Activated CD4-positive, alpha-beta T cell treated with anti-CD3 and anti-CD28 coated beads, Interleukin-2, amount 50 U/mL, for 24 hours (primary cell): ENCODE measurements at regions not wholly inside any gene's neighbourhood (a gene's known extent, or its start where the extent isn't known, plus 50 kb on each side); places are given as distances from the start of the nearest gene placed in this dataset.
"Not testable (repeated sequence)": the region's sequence is repeated elsewhere in the genome, so short reads cannot be mapped to it uniquely, and the experiment has no call there.

Experiments
- DNase-seq, 2 donors: peaks; one replicate each; pipeline ENCODE4 v3.0.0-alpha.2; 2020; ENCODE audit warnings: low read depth in 1 of 2, low spot score in 1 of 2

DNA sequence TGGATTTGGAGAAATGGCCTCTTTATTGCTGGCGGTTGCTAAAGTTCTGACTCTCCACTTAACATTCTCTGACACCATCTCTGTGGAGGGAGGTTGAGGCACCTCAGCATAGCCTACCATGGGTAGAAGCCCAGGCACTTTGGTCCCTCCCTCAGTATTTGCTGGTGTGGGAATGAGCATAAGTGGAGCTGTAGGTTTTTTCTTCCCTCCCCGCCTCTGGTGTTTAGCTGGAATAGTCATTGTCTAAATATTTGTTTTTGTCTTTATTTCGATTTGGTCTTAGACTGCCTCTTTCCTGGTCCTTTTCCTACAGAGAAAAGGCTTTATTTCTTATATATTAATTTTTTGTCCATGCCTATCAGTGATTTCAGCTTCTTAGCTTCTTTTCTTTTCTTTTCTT lies 203.4 kb upstream of the AGR3 start:
- DNase-seq = no peak

DNA sequence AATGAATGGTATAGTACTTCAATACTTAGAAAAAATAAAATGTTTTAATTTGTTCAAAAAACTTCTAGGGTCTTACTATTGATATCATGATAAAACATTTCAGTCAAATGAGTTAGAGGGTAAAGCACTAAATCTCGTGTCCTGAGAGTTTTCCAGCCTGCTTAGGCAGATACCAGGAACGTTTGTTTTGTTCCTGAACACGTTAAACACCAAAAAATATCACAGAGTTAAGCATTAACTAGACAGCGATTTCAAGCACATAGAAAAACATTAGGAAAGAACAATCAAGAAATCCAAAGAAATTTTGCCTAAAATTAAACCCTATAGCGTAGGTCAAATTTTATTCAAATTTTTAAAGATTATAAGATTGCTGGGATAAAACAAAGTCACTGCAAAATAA lies 204.6 kb upstream of the AGR3 start:
- no peak for DNase-seq

DNA sequence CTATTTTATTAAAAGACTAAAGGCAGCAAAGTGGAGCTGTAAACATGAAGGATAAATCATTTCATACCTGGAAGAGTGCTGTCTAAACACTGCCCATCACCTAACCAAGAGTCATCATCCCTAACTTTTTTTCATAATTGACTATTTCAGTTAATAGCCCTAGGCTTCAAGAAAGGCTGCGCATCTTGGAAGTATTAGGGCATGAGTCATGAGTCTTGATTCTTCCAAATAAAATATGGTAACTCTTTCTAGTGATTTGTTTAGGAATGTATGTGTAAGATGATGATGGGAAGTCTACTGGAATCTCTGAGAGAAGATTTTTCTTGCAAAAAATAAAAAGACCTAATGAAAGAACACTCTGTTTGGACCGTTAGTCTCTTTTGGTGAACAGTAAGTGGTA lies 207.7 kb upstream of the AHR start:
- DNase-seq = no peak

DNA sequence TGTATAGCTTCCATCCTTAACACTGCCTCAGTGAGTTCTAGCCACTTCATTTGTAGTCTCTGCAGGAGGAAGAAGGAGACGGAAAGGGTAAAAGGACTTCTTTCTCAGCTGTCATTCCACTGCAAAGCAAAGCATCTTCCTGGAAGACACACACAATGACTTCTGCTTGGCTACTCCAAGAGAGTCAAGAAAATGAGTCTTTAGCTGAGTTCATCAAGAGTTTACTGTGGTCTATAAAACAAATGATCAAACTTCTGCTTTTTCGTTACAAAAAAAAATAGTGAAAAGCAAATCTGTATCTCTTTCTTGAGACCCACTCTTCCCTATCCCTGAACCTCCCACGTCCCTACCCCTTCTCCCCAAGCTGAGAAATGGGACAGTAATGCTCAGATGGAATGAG lies 205.0 kb upstream of the AHR start:
- no peak for DNase-seq

DNA sequence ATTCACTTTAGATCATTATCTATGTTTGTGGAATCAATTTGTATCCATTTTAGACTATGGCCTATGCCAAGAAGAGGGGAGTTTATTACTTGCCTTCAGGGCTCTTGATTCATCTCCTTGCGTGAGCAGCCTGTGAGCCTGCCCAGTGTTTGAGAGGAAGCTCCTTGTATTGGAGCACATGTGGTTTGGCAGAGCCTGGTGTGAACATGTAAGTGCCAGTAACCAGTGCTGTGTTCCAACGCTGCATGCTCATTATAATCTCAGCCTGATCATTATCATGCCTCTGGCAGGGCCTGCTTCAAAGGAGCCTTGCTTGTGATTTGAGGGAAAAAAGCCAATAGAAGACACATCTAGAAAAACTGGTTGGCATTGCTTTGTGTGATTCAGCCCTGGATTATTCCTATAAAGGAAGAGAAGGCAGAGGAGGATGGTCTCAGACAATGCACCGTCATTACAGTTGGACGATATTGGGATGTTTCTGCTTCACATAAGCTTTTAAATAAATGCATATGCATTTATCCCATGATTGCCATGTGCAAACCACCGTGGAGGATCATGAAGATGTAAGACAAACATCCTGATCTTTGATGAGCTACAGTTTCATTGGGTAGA lies 203.4 kb upstream of the AHR start:
- no peak for DNase-seq

DNA sequence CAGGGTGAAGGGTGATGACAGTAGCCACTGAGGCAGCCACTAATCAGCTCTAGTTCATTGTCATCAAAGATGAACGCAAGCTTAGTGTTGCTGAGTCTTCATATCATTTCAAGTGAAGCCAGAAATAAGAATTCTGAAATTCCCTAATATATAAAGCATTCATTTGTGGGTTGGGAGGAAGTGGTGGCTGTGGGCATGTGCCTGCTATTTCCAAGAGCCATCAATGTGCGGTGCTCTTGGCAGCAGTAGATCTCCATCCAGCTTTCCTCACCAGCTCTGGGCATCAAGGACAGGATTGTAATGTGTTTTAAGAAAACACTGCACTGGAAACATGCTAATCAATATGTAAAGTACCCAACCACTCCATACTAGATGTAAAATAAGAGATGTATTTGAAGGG lies 202.5 kb upstream of the AHR start:
- DNase-seq = no peak

DNA sequence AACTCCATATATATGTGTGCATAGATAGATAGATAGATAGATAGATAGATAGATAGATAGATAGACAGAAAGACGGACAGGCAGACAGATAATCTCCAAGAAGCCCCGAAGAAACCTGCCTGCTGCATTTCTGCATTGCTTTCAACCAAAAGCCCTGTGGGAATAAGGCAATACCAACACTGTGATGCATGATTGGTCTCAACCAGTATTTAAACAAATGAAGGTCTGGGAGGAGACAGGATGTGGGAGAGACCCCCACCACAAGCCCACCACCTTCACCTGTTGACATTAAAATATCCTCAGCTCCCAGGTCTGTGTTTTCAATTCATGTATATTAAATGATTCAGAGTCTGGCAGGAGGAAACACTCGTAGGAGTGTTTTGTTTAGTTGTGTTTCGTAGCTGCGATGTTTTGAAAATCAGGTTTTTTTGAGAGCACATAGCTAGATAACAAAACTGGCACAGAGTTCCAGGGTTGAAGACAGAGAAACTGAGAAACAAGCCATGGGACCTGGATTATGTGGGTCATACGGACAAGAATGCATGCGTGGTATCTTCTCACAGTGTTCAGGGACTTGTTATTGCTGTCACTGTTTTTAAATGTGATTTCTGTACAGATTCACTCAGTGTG lies 200.7 kb upstream of the AHR start:
- no peak for DNase-seq

DNA sequence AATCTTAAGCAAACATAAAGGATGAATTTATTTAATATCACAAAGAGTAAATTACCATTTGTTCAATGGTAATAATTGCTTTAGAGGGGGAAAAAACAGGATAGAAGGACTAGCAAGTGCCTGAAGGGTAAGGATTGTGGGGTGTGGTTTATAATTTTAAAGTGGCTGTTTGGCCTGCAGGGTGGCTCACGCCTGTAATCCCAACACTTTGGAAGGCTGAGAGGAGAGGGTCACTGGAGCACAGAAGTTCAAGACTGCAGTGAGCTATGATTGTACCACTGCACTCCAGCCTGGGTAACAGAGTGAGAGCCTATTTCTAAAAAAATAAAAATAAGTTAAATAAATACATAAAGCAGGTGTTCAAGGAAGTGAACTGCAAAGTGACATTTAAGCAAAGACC lies 199.9 kb upstream of the AHR start:
- DNase-seq = no peak

DNA sequence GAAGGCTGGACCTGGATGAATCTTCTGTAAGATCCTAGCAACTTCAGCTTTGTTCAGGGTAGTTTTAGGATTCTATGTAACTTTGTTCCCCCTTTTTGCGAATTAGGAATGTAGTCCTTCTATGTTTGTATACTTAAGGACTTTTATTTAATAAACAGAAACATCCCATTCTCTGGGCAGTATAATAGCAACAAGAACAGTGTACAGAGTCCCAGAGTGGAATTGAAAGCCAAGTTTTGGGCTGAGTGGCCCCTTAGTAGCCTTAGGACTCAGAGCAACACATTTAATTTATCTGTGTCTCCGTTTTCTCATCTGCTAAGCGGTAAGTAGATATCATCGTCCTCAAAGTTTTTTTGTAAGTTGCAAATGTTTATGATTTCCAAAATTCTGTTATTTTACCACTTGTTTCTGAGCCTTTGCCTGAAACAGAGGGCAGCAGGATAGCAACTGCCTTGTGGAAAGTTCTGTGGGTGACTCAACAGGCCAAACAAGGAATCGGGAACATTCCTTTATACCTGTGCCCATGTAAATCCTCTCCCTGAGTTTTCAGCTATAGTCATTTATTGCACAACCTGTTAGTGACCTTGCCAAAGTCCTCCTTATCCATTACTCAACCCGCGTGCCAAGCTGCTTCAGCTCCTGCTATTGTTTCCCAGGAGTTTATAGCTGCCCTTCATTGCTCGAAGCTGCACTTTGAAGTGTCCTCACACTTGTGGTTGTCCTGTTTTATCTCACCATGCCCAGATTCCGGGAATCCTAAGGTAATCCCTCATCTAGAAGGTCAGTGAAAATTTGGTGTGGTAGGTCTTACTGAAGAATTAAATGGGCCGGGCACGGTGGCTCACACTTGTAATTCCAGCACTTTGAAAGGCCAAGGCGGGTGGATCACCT lies 199.1 kb upstream of the AHR start:
- DNase-seq = no peak

DNA sequence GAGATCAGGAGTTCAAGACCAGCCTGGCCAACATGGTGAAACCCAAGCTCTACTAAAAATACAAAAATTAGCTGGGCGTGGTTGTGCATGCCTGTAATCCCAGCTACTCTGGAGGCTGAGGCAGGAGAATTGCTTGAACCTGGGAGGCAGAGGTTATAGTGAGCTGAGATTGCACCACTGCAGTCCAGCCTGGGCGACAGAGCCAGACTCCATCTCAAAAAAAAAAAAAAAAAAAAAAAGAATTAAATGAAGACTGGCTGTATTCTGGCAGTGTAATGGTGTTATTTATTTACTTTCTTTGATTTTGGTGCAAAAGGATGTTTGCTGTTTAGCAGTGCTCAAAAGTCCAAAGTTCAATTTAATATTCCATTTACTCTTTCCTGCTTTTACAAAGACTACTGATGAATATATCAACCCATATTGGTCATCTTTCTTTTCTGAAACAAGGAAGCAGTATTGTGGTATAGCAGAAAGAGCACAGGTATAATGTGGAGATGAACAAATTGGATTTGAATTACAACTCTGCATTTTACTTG lies 198.4 kb upstream of the AHR start:
- DNase-seq = not testable (repeated sequence)

DNA sequence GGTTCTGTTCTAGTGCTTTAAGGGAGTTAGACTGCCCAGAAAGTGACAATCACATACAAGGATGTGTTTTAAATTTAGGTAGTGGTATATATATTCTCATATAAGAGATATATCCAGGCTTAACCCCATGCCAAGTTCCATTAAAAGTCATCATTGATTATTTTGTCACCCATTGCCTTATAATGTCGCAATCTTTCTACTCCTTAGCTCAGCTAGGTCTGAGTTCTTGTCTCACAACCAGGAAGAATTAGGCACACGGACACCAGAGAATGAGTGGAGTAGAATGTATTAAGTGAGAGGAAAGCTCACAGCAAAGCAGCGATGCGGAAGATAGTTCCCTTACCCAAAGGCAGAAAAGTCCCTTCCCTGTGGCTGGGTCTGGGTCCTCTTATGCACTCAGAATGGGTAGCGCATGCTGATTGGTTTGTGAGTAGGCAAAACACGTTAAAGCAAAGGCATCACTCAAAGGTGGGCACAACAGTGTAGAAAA lies 197.2 kb upstream of the AHR start:
- DNase-seq = no peak

DNA sequence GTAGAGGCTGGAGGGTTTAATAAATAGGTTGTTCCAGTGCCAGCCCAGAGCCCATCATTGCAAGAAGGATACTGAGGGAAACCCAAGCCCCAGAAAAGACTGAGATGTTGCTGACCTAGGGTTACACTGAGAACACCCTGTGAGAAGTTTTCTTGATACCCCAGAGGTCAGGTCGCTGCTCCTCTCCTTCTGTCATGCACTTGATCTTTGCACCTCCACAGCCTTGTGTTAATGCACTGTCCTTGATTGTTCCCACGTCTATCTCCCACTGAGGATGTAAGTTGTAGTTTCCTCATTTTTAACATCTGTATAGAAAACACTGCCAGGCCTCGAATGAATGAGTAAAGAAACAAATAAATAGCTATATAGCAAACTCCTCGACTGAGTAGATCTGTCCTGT lies 195.3 kb upstream of the AHR start:
- no peak for DNase-seq

DNA sequence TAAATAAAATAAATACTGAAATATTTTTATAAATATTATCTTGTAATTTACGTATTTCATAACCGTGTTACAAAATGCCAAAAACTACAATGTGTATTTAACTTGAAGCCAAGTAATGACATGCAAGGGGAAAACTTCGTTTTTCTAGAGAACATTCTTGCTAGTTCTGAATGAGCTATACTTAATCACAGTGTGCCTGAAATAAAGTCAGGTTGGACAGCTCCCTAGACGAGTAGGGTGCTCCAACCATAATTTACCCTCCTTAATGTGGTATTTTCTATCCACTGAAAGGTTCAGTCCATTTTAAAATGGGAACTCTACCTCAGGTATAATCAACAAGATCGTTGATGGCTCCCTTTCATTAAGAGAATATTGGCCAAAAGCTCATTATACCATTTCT lies 194.5 kb upstream of the AHR start:
- DNase-seq = no peak

DNA sequence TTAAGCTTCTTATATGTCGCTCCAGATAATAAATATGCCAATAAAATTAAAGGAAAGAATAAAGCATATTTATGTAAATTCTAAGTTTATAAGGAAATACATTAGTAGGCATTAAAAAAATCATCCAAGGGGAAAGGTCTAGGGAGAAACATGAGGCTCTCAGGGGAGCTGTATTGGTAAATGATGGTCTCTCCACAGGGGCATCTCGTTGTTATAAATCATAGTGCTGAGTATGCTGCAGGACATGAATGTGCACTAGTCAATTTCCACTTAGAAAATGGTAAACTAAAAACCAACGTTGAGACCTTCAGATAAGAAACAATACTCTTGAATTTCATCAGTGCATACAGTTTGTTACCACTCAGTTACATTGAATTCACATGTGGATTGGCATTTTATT lies 194.0 kb upstream of the AHR start:
- DNase-seq = no peak

DNA sequence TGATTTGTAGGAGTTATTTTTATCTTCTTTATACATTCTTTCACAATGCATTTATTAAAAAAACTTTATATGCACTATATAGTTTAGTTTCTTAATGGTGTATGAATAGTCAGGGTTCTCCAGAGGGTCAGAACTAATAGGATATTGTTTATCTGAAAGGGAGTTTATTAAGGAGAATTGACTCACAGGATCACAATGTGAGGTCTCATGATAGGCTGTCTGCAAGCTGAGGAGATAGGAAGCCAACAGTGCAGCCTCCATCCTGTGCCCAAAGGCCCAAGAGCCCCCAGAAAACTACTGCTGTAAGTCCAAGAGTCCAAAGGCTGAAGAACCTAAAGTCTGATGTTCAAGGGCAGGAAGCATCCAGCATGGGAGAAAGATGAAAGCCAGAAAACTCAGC lies 192.8 kb upstream of the AHR start:
- no peak for DNase-seq

DNA sequence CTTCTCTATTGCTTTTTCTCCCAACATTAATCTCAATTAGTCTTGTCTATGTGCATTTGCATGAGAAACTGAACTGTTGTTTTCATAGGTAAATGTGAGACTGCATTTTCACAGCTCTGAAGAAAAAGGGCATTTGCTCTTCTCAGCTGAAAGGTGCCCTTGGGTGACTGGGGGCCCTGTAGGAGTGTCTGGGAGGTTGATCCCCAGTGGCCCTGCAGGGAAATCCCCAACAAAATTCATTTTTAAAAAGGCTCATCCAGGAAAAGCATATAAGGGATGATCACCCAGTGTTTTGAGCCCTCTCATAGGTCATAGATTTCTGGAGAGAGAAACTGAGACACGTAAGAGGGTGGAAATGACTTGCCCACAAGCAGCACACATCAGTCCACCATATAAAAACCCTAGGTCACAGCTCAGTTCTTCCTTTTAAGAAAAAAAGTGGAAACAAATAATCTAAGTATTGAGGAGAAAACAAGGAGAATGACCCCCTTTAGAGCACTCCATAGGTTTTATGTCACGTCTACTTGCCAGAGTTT lies 190.3 kb upstream of the AHR start:
- no peak for DNase-seq

DNA sequence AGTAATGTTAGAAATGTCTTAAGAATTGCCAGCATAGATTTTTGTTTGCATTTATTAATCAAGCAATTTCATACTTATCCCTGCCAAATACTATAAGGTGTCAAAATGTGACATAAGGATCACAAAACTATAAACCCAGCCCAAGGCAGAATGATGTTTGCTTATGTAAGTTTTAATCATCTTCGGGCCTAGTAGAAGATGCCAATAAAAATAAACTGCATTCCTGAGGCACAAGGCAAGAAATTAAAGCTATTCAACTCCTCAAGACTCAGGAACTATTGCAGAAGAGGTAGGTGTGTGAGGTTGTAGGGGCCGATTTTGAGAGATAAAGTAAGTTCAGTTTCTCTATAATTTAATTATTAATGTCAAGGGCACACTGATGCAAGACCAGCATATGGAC lies 189.4 kb upstream of the AHR start:
- no peak for DNase-seq

DNA sequence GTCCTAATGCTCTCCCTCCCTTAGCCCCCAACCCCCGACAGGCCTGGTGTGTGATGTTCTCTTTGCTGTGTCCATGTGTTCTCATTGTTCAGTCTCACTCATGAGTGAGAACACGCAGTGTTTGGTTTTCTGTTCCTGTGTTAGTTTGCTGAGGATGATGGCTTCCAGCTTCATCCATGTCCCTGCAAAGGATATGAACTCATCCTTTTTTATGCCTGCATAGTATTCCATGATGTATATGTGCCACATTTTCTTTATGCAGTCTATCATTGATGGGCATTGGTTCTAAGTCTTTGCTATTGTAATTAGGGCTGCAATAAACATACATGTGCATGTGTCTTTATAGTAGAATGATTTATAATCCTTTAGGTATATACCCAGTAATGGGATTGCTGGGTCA lies 184.7 kb upstream of the AHR start:
- DNase-seq = not testable (repeated sequence)

DNA sequence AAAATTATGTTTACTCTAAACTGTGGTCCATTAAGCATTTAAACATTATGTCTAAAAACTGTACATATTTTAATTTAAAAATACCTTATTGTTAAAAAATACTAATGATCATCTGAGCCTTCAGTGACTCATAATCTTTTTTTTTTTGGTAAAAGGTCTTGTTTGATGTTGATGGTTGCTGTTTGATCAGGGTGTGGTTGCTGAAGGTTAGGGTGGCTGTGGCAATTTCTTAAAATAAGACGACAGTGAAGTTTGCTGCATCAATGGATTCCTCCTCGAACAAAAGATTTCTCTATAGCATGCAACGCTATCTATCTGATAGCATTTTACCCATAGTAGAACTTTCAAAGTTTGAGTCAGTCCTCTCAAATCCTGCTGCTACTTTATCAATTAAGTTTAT lies 180.0 kb upstream of the AHR start:
- no peak for DNase-seq

DNA sequence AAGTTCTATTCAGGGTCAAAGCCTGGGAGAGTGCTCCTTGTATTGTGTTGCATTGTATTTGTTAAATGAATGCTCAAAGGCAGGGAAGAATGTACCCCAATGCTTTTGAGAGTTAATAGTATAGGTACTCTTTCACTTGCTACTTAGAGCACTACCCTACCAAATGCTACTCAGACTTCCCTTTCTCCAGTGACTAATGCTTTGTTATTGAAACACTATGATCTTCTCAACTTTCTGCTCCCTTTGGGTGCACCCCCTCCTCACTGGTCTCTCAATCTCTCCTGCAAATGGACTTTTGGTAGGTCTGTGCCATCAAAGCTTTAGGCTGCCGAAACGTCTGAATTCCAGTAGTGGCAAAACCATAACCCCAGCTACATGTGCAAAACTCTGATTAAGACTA lies 177.7 kb upstream of the AHR start:
- DNase-seq = no peak

DNA sequence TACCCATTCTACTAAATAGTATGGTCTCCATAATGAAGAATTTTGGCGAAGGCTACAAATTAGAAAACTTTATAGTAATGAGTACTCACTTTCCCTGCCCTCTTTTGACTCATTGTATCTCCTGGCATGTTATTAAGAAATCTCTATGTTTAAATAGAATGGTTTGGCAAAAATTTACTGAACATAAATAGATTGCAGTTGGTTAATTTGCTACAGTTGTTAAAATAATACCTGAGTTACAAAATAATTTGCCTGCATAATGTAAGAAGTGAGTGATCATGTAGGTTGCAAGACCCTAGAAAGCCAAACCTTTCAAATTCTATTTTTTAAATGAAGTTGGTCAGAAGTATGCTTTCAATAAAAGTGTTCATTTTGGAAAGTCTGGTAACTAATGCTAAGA lies 176.8 kb upstream of the AHR start:
- no peak for DNase-seq

DNA sequence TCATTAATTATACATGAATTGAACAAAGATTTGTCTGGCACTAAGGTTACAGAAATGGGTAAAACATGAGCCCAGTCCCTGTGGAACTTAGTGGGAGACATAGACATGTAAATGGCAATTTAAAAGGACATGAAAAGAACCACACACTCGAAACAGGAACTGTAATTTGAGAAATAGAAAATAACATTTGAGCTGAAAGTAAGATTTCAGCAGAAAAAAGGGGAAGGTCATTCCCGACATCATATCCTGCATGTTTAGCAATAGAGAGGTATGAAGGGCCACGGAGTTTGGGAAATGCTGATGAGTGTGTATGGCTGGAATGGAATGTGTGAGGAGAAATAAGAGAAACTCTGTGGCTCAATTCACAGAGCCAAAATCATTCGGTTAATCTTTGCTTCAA lies 175.4 kb upstream of the AHR start:
- no peak for DNase-seq
